SU-DHL-6 (cell line): ENCODE measurements at regions not wholly inside any gene's neighbourhood (a gene's known extent, or its start where the extent isn't known, plus 50 kb on each side); places are given as distances from the start of the nearest gene placed in this dataset.

ENCODE experiments used
- H2AFZ ChIP-seq: fragments of 200-600 bp; sonication (generic); 2 replicates; pipeline ENCODE4 v1.6.1; 2014; ENCODE audit warnings: low read depth, mild to moderate bottlenecking, moderate library complexity, mixed read lengths, antibody characterized with exemption, low read length; ENCODE audit not compliant: severe bottlenecking
- H3F3A ChIP-seq: fragments of 200-600 bp; shearing (Covaris generic); 2 replicates; pipeline ENCODE4 v1.6.0; 2016; ENCODE audit warnings: antibody characterized with exemption, mild to moderate bottlenecking; ENCODE audit not compliant: insufficient read depth
- H3K27ac ChIP-seq: fragments of 200-600 bp; sonication (generic); 2 replicates; pipeline ENCODE4 v1.5.1; 2016; ENCODE audit warnings: low read depth, mild to moderate bottlenecking, low read length, moderate library complexity, mixed read lengths
- H3K27me3 ChIP-seq: fragments of 200-600 bp; sonication (generic), shearing (Covaris generic); 2 replicates; pipeline ENCODE4 v1.6.0; 2014; ENCODE audit warnings: mild to moderate bottlenecking, low read length
- H3K36me3 ChIP-seq: fragments of 200-600 bp; sonication (generic); 2 replicates; pipeline ENCODE4 v1.6.1; 2014; ENCODE audit warnings: mild to moderate bottlenecking, low read length, mixed read lengths
- H3K4me2 ChIP-seq: fragments of 300-600, 200-600 bp; shearing (Covaris generic), sonication (generic); 2 replicates; pipeline ENCODE4 v1.6.0; 2014; ENCODE audit warnings: low read length, low read depth, mild to moderate bottlenecking; ENCODE audit not compliant: poor library complexity, severe bottlenecking
- H3K4me3 ChIP-seq: fragments of 200-600 bp; sonication (generic); 2 replicates; pipeline ENCODE4 v1.5.1; 2014; ENCODE audit warnings: antibody characterized with exemption, low read length, mild to moderate bottlenecking, mixed read lengths; ENCODE audit not compliant: insufficient read depth, poor library complexity, severe bottlenecking
- H3K79me2 ChIP-seq: fragments of 200-600 bp; sonication (generic); 2 replicates; pipeline ENCODE4 v1.6.1; 2014; ENCODE audit warnings: mild to moderate bottlenecking, low read length, moderate library complexity; ENCODE audit not compliant: insufficient read depth
- H3K9ac ChIP-seq: fragments of 200-600 bp; sonication (generic); 2 replicates; pipeline ENCODE4 v1.7.0; 2014; ENCODE audit warnings: mild to moderate bottlenecking, low read length
- H3K9me2 ChIP-seq: fragments of 200-600 bp; sonication (generic); replicated peaks from 2 replicates; pipeline ENCODE4 v1.6.1; 2014; ENCODE audit warnings: low read length; ENCODE audit not compliant: insufficient read depth
- H3K9me3 ChIP-seq: fragments of 200-600 bp; sonication (generic); 2 replicates; pipeline ENCODE4 v1.6.1; 2014; ENCODE audit warnings: low read length, mixed read lengths; ENCODE audit not compliant: insufficient read depth
- H4K20me1 ChIP-seq: fragments of 200-600 bp; sonication (generic); 2 replicates; pipeline ENCODE4 v1.6.1; 2014; ENCODE audit warnings: low read depth, mild to moderate bottlenecking, antibody characterized with exemption, low read length, moderate library complexity, mixed read lengths
- EZH2phosphoT487 ChIP-seq: fragments of 200-600 bp; sonication (generic), shearing (Covaris generic); conservative IDR thresholded peaks from 2 replicates; pipeline ENCODE4 v1.6.1; 2018; ENCODE audit warnings: mild to moderate bottlenecking, antibody characterized with exemption, low read length, moderate library complexity, mixed read lengths
- TF ChIP-seq, protein P1 (sequence below): fragments of 200-600 bp; sonication (generic); IDR thresholded peaks from one replicate; pipeline ENCODE4 v1.5.1; 2017; ENCODE audit warnings: antibody characterized with exemption, mild to moderate bottlenecking, low read length, moderate library complexity; ENCODE audit not compliant: insufficient read depth, poor library complexity, severe bottlenecking

DNA sequence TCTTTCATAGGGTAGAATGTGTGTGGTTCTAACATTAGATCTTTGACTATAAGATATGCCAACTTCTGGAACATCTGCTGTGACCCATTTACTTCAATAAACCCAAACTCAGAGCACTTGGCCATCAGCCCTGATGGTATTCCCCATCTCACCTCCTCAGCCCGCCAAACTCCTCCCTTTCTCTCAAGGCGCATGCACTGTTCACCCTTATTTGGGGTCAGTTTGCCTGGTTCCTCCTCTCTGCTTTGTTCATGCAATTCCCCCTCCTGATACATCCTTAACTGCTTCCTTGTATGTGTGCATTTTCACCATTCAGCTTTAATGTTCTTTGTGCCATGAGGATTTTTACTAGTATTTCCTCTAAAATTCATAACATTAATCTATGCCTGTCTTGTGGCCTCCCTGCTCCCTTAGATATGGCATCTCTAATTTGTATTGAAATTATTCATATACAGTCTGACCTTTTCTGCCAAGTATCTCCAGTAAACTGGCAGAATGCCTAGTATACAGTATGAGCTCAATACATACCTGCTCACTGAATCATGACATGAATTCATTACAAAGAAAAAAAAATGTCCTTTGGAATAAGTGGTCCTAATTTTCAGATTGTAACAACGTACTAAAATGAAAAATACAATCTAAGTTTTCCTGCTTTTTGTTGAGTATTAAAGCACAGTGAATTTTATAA lies 336.8 kb upstream of the IGFBP3 start:
- H3F3A ChIP-seq: no peaks in the 10 kb centered on the region
- H3K79me2 ChIP-seq: no peaks in the 10 kb centered on the region
- TF ChIP-seq, protein P1, sequence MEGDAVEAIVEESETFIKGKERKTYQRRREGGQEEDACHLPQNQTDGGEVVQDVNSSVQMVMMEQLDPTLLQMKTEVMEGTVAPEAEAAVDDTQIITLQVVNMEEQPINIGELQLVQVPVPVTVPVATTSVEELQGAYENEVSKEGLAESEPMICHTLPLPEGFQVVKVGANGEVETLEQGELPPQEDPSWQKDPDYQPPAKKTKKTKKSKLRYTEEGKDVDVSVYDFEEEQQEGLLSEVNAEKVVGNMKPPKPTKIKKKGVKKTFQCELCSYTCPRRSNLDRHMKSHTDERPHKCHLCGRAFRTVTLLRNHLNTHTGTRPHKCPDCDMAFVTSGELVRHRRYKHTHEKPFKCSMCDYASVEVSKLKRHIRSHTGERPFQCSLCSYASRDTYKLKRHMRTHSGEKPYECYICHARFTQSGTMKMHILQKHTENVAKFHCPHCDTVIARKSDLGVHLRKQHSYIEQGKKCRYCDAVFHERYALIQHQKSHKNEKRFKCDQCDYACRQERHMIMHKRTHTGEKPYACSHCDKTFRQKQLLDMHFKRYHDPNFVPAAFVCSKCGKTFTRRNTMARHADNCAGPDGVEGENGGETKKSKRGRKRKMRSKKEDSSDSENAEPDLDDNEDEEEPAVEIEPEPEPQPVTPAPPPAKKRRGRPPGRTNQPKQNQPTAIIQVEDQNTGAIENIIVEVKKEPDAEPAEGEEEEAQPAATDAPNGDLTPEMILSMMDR: no peak
- no peak for TF ChIP-seq EZH2phosphoT487
- no peaks in the 10 kb centered on the region for H3K9me2 ChIP-seq
- no peaks in the 10 kb centered on the region for H3K9me3 ChIP-seq
- peaks cover 4% of the 10 kb centered on the region; the same call in 1 of the 2 replicates for H3K36me3 ChIP-seq
- H3K4me2 ChIP-seq: no peak overlapping the region
- H3K27me3 ChIP-seq: no peaks in the 10 kb centered on the region
- H3K4me3 ChIP-seq: no peak overlapping the region
- no peak overlapping the region for H3K27ac ChIP-seq
- H4K20me1 ChIP-seq: no peaks in the 10 kb centered on the region
- H2AFZ ChIP-seq: no peak overlapping the region
- H3K9ac ChIP-seq: no peak overlapping the region

DNA sequence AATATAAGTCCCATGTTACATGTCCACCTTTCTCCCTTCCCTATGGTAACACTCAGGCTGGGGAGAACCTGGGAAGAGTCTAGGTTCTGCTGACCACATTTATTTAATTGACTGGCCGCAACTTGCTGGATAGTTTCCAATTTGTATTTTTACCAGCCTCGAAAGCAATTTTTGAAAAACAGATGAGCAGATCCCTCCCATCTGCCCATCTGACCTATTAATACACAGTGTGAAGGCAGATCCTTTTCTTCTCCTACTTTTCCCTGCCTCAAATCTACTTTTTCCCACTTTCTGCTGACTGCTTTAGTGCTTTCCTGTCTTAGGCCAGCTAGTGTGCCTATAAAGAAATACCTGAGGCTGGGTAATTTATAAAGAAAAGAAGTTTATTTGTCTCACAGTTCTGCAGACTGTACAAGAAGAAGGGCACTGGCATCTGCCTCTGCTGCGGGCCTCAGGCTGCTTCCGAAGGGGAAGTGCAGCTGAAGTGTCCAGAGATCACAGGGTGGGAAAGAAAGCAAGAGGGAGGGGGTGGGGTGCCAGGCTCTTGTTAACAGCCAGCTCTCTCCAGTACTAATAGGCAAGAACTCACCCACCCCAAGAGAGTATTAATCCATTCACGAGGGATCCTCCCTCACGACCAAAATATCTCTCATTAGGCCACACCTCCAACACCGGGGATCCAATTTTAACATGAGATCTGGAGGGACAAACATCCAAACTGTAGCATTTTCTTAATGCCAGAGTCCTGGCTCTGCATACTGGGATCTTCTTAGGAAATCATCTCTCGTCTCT lies 336.0 kb upstream of the IGFBP3 start:
- no peak overlapping the region for H2AFZ ChIP-seq
- TF ChIP-seq, protein P1: no peak
- TF ChIP-seq EZH2phosphoT487: no peak
- H3K4me3 ChIP-seq: no peak overlapping the region
- H4K20me1 ChIP-seq: no peaks in the 10 kb centered on the region
- H3K36me3 ChIP-seq: peaks cover 4% of the 10 kb centered on the region; the same call in 1 of the 2 replicates
- no peak overlapping the region for H3K9ac ChIP-seq
- no peak overlapping the region for H3K27ac ChIP-seq
- H3F3A ChIP-seq: no peaks in the 10 kb centered on the region
- no peak overlapping the region for H3K4me2 ChIP-seq
- no peaks in the 10 kb centered on the region for H3K79me2 ChIP-seq
- H3K27me3 ChIP-seq: no peaks in the 10 kb centered on the region
- H3K9me3 ChIP-seq: no peaks in the 10 kb centered on the region
- no peaks in the 10 kb centered on the region for H3K9me2 ChIP-seq

DNA sequence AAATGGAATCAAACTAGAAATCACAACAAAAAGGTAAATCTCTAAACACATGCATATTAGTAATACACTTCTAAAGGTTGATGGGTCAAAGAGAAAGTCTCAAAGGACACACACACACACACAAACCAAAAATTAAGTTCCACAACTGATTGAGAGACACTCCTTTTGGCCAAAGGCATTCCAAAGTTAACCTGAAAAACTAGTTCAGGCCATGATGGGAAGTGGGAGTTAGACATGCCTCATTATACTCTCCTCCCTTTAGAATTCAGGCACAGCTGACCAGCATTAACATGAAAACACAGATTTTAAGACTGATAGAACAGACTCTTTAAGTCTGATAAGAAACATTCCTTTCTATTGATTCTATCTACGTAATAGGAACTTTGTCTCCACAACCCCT lies 332.4 kb upstream of the IGFBP3 start:
- Histone ChIP-seq H4K20me1 (no peaks in the 10 kb centered on the region), H3K4me3 (no peak overlapping the region), H3K9ac (no peak overlapping the region), H3K9me2 (no peaks in the 10 kb centered on the region), H3K9me3 (no peaks in the 10 kb centered on the region), H3K27me3 (no peaks in the 10 kb centered on the region), H3K36me3 (peaks cover 4% of the 10 kb centered on the region; the same call in 1 of the 2 replicates), H3K4me2 (no peak overlapping the region), H3F3A (no peaks in the 10 kb centered on the region), H3K79me2 (no peaks in the 10 kb centered on the region), H2AFZ (no peak overlapping the region), H3K27ac (no peak overlapping the region)
- TF ChIP-seq, protein P1: no peak
- TF ChIP-seq EZH2phosphoT487: no peak
